RWPE1 (cell line): ENCODE measurements at regions not wholly inside any gene's neighbourhood (a gene's known extent, or its start where the extent isn't known, plus 50 kb on each side); places are given as distances from the start of the nearest gene placed in this dataset.

Source experiments
- CTCF ChIA-PET: fragments of 350-600 bp; sonication (Branson Sonifier 250); formaldehyde crosslinking; extraction: SDS; loops from one replicate; lab custom pipeline; 2021; lab: Yijun Ruan, JAX
- POLR2A ChIA-PET: fragments of 400-600 bp; formaldehyde crosslinking; extraction: SDS; loops from one replicate; lab custom pipeline; 2020; ENCODE audit warnings: antibody characterized with exemption; ENCODE audit not compliant: low non-redundant PET; lab: Yijun Ruan, JAX
- DNase-seq: peaks from one replicate; pipeline ENCODE4 v3.0.0; 2012; ENCODE audit warnings: low spot score
- H3K27ac ChIP-seq: fragments of 450-650 bp; 2 replicates; pipeline ENCODE4 v1.5.1; 2017
- CTCF ChIP-seq: fragments of 450-650 bp; conservative IDR thresholded peaks from 2 replicates; pipeline ENCODE4 v1.5.1; 2017; ENCODE audit warnings: low read depth, mild to moderate bottlenecking

- no peak for DNase-seq
- no peak overlapping the region for H3K27ac ChIP-seq
- POLR2A ChIA-PET, result no interaction called here
- CTCF ChIA-PET, result no interaction called here
- no peak for TF ChIP-seq CTCF
These were observed 529.1 kb upstream of the CDH7 start for GRCh38 chr18:65221736-65222135.

- ChIA-PET POLR2A (no interaction called here), CTCF (no interaction called here)
- no peak for DNase-seq
- H3K27ac ChIP-seq, result no peak overlapping the region
- TF ChIP-seq CTCF, result no peak
These were observed 529.7 kb upstream of the CDH7 start for GRCh38 chr18:65221115-65221514.

DNA sequence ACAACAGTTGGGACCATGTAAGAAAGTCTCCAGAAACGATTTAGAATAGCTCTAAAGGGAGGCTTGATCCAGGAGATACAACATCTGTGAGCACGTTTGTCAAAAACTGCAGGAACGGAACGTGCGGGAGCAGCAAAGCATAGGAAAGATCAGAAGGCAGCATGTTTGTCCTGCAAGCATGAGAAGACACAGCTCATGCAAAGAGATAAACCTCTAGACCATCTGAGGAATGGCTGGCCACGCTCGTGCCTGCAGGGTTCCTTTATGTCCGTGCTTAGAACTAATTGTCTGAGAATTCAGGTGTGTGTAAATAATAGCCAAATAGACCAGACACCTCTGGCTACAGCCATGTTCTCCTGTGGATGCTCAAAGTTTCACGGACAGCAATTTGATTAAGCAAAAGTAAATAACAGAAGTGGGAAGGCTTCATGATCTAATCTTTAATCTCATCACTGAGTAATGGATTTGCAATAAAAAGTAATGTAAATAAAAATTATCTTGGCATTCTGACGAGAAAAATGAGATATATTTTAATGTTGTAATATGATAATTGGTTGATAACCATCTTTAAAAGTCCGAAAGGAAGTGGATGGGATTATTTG is 534.8 kb upstream of the CDH7 start:
- no peak for DNase-seq
- ChIA-PET CTCF (no interaction called here), POLR2A (no interaction called here)
- TF ChIP-seq CTCF, result no peak
- no peak overlapping the region for H3K27ac ChIP-seq

- no peak for TF ChIP-seq CTCF
- DNase-seq, result no peak
- POLR2A ChIA-PET, result no interaction called here
- no peak overlapping the region for H3K27ac ChIP-seq
- CTCF ChIA-PET, result no interaction called here
These were observed 536.4 kb upstream of the CDH7 start for GRCh38 chr18:65214456-65214855.

GRCh38 chr18:65206551-65207260 is 544.1 kb upstream of the CDH7 start:
- ChIA-PET POLR2A (no interaction called here), CTCF (no interaction called here)
- no peak for DNase-seq
- TF ChIP-seq CTCF, result no peak
- H3K27ac ChIP-seq, result no peak overlapping the region

DNA sequence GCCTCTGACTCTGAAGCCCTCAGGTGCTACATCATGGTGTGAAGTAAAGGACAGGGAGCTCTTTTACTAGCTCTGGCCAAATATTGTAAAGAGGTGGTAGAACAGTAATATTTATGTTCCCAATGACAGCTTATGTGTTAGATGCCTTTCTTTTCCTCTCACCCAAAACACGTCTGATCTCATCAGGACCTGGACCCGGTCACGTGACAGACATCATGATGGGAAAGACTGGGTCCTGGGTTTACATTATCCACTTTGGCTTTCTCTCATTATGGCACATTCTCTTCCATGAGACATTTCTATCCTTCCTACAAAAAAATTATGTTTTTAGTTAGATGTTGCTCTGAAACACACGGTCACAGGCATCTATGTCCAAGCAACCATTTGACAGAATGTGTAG is 548.7 kb upstream of the CDH7 start:
- no peak for DNase-seq
- CTCF ChIA-PET, result no interaction called here
- no peak overlapping the region for H3K27ac ChIP-seq
- no peak for TF ChIP-seq CTCF
- POLR2A ChIA-PET, result no interaction called here
